ENCODE measurements at regions not wholly inside any gene's neighbourhood (a gene's known extent, or its start where the extent isn't known, plus 50 kb on each side); places are given as distances from the start of the nearest gene placed in this dataset.

GRCh38 chr2:7571701-7572100 is 654.5 kb downstream of the RNF144A start:
- Histone ChIP-seq H3K79me2 (ENCODE audit: insufficient read depth, low read length) (no peaks in the 10 kb centered on the region), H3K4me1 (ENCODE audit: insufficient read depth, low read length) (no peaks in the 10 kb centered on the region; the same call in 1 of the 2 replicates), H3K23ac (ENCODE audit: insufficient read length, low read depth, low read length) (no peak overlapping the region), H3K14ac (ENCODE audit: insufficient read depth, low read length) (no peak overlapping the region), H2BK120ac (ENCODE audit: low read depth, low read length, poor library complexity, severe bottlenecking) (no peak overlapping the region), H2AK5ac (ENCODE audit: insufficient read length, low read length) (no peak overlapping the region), H4K8ac (replicated peaks; ENCODE audit: insufficient read length, low read depth, low read length) (no peak overlapping the region), H3K9me3 (ENCODE audit: control insufficient read depth, low read depth, low read length) (no peaks in the 10 kb centered on the region), H3T11ph (ENCODE audit: low read length) (no peak overlapping the region), H2BK15ac (ENCODE audit: low read depth, low read length) (no peak overlapping the region), H4K5ac (ENCODE audit: insufficient read length, low read depth, low read length) (no peak overlapping the region), H3K4me2 (ENCODE audit: insufficient read depth, insufficient read length, low read length) (no peak overlapping the region), H4K20me1 (ENCODE audit: control insufficient read depth, insufficient read depth, insufficient read length) (no peaks in the 10 kb centered on the region), H3K79me1 (ENCODE audit: insufficient read depth, low read depth, low read length, poor library complexity, severe bottlenecking) (no peaks in the 10 kb centered on the region), H3K23me2 (ENCODE audit: insufficient read length, low read depth, low read length, poor library complexity, severe bottlenecking) (no peaks in the 10 kb centered on the region), H2BK12ac (ENCODE audit: insufficient read length, low read depth, low read length) (no peak overlapping the region), H3K27ac (ENCODE audit: insufficient read length, low read depth, low read length) (no peak overlapping the region), H3K4ac (ENCODE audit: low read depth, low read length) (no peak overlapping the region), H2AFZ (ENCODE audit: low read length) (no peak overlapping the region), H3K27me3 (ENCODE audit: insufficient read depth, low read length) (no peaks in the 10 kb centered on the region; the same call in 1 of the 2 replicates), H3K18ac (ENCODE audit: insufficient read length, low read depth, low read length) (no peak overlapping the region), H2BK5ac (ENCODE audit: insufficient read length, low read length) (no peak overlapping the region), H4K91ac (ENCODE audit: insufficient read length, low read depth, low read length) (no peak overlapping the region), H3K9ac (ENCODE audit: extremely low read depth, insufficient read length, low read length) (no peak overlapping the region), H2BK20ac (ENCODE audit: low read depth, low read length, poor library complexity, severe bottlenecking) (no peak overlapping the region), H3K56ac (ENCODE audit: insufficient read length, low read depth, low read length) (no peak overlapping the region)
- Mint-ChIP-seq H3K4me1 (peaks cover 22 to 35% of the 10 kb centered on the region in 2 experiments), H3K27me3 (ENCODE audit: low read depth) (no peaks in the 10 kb centered on the region), H3K4me3 (no peak overlapping the region), H3K27ac (no peak overlapping the region), H3K9me3 (peaks cover 2 to 8% of the 10 kb centered on the region in 2 experiments; a peak in 4 of 5 replicates), H3K36me3 (ENCODE audit: insufficient read depth in 1 of 3, low read depth in 3 of 3) (peaks cover 0 to 5% (median 2%) of the 10 kb centered on the region in 3 experiments; a peak in 4 of 7 replicates)
- TF ChIP-seq CTCF (conservative IDR thresholded peaks at IDR 0.05) = no peak
- no CpG with 5 or more reads among the region's 1 CpG for WGBS (ENCODE audit: extremely low coverage, insufficient read length, low lambda C conversion rate)
- no peak for DNase-seq

Data from H9 (cell line).